Activated CD4-positive, alpha-beta T cell treated with anti-CD3 and anti-CD28 coated beads for 36 hours (primary cell): ENCODE measurements at regions not wholly inside any gene's neighbourhood (a gene's known extent, or its start where the extent isn't known, plus 50 kb on each side); places are given as distances from the start of the nearest gene placed in this dataset.

Experiments
- ATAC-seq: fragments of 200-7000 bp; cut with Tn5 transposase; one replicate; pipeline ENCODE4 v1.10.0; 2021; ENCODE audit warnings: mild to moderate bottlenecking, moderate library complexity
- CTCF ChIA-PET: fragments of 350-600 bp; sonication (Branson Sonifier 250); formaldehyde crosslinking; loops from one replicate; lab custom pipeline; 2021; ENCODE audit warnings: antibody characterized with exemption; lab: Charles Lee
- POLR2A ChIA-PET: fragments of 350-600 bp; sonication (Branson Sonifier 250); formaldehyde crosslinking; loops from one replicate; lab custom pipeline; 2021; ENCODE audit warnings: antibody characterized with exemption, inconsistent platforms; lab: Charles Lee
- DNase-seq: peaks from one replicate; pipeline ENCODE4 v3.0.0-alpha.2; 2020
- H3K27ac Mint-ChIP-seq: one replicate; pipeline ENCODE4 v1.8.0; 2021; ENCODE audit warnings: mixed read lengths
- H3K27me3 Mint-ChIP-seq: one replicate; pipeline ENCODE4 v1.8.0; 2021; ENCODE audit warnings: mixed read lengths
- H3K36me3 Mint-ChIP-seq: one replicate; pipeline ENCODE4 v1.8.0; 2021; ENCODE audit warnings: low read depth, mixed read lengths
- H3K4me1 Mint-ChIP-seq: one replicate; pipeline ENCODE4 v1.8.0; 2021; ENCODE audit warnings: mixed read lengths
- H3K4me3 Mint-ChIP-seq: one replicate; pipeline ENCODE4 v1.8.0; 2021; ENCODE audit warnings: mild to moderate bottlenecking, moderate library complexity, mixed read lengths
- H3K9me3 Mint-ChIP-seq: one replicate; pipeline ENCODE4 v1.8.0; 2021; ENCODE audit warnings: low read depth, mixed read lengths
- intact Hi-C, 2 experiments: fragments of 100-400 bp; cut with DNase I in 1 of 2; cut with micrococcal nuclease in 1 of 2; formaldehyde crosslinking; loops; one replicate each; pipeline versions ENCODE4 v1.14.2 to v1.15.1; 2022 to 2024; cut with DNase I, micrococcal nuclease

DNA sequence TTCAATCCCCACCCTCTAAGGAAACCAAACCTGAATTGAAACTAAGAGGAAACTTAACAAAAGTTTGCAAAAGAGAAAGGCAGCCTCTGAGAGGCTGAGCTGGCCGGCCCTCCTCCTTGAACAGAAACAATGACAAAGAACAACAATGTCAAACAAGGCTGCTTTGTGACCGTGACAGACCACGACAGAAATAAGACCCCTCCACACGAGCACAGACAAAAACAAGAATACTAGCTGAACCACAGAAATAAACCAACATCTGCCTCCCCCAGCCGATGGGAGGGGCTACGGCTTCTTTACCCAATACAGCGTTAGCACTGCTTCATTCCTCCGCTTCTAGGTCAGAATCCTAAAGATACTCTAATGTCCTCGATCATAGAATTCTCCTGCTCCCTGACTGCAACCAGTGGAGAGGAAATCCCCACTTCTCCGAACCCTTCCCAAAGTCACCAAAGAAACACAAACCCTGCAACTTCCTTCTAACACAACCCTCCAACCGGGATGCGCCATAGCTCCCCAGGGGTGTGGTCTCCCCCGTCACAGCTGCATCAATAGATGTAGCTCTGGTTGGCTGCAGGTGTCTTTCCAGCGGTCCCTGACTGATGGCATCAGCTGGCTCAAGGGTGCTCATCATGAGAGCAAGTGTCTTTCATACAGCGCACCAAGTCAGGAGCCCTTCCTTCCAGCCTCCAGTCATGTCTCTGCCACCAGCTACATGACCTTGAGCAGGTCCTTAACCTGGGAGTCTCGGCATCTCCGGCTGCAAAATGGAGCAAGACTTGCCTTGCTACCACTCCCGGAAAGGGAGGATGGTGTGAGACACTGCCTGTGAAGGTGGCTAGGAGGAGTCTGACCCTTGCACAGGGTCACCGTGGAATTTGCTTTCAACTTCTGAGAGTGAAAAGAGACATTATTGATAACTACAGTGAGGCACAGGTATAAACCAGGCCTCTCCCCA is 198.6 kb downstream of the HAUS1 start:
- peaks cover 5% of the 10 kb centered on the region for H3K27me3 Mint-ChIP-seq
- ATAC-seq (no peak), DNase-seq (no peak)
- H3K4me1 Mint-ChIP-seq = no peaks in the 10 kb centered on the region
- H3K9me3 Mint-ChIP-seq = peaks cover 5% of the 10 kb centered on the region
- intact Hi-C loops = no loop called here
- CTCF ChIA-PET = interaction anchor here (2.1 kb wide), 1 partner anchor 22 kb away, joined by 9 read pairs; no protein-coding TSS in a partner anchor
- POLR2A ChIA-PET = no interaction called here
- H3K4me3 Mint-ChIP-seq = no peak overlapping the region
- no peak overlapping the region for H3K27ac Mint-ChIP-seq
- H3K36me3 Mint-ChIP-seq = no peaks in the 10 kb centered on the region

DNA sequence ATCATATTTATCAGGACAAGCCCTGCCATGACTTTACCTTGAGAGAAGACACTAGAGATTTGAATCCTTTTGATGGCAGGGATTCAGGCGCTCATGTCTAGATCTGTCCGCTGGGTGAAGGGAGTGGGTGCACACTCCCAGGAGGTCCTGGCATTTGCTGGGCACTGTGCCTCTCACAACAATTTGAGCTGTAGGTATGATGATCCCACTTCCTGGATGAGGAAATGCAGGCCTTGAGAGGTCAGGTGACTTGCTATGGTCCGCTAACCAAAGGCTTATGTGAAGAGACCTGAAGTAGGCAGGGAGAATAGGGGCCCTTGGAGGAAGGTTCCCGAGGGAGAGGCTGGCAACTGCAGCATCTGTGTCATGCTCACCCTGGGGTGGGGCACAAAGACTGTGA is 206.1 kb downstream of the HAUS1 start:
- ChIA-PET CTCF (no interaction called here), POLR2A (no interaction called here)
- DNase-seq (no peak), ATAC-seq (no peak)
- Mint-ChIP-seq H3K36me3 (no peaks in the 10 kb centered on the region), H3K4me1 (no peaks in the 10 kb centered on the region), H3K9me3 (peaks cover 5% of the 10 kb centered on the region), H3K27me3 (no peaks in the 10 kb centered on the region), H3K27ac (no peak overlapping the region), H3K4me3 (no peak overlapping the region)
- intact Hi-C loops = no loop called here

DNA sequence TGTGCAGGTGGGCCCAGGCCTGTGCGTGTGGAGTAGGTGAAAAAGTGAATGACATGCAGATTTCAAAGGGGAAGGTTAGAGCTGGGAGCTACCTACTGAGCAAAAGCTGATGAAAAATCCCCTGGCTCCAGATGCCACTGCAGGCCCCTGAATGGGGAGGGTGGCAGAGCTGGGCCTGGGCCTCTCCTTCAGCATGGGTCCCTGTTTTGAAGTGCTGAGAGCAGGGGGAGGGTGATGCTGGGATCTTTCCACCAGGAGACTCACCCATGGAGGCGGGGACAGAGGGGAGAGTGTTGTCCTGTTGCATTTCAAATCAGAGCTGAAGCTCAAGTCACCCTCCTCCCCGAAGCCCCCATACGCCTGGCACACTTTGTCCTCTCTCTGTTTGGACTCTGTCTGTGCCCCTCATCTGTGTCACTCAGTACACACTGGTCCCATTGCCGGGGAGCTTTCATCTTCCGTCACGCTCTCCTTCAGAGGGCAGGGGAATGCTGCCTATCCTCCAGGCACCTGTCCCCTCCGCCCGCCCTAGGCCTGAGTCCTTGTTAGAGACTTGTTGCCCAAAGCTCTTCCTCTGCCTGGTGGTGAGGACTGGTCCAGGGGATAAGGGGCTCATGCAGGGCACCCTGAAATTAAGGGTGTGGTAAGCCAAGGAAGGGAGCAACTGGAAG is 206.6 kb downstream of the HAUS1 start:
- POLR2A ChIA-PET = no interaction called here
- no peak overlapping the region for H3K27ac Mint-ChIP-seq
- intact Hi-C loops = no loop called here
- H3K9me3 Mint-ChIP-seq = peaks cover 5% of the 10 kb centered on the region
- no peaks in the 10 kb centered on the region for H3K36me3 Mint-ChIP-seq
- CTCF ChIA-PET = no interaction called here
- no peak for DNase-seq
- H3K4me3 Mint-ChIP-seq = no peak overlapping the region
- ATAC-seq = no peak
- no peaks in the 10 kb centered on the region for H3K4me1 Mint-ChIP-seq
- no peaks in the 10 kb centered on the region for H3K27me3 Mint-ChIP-seq

DNA sequence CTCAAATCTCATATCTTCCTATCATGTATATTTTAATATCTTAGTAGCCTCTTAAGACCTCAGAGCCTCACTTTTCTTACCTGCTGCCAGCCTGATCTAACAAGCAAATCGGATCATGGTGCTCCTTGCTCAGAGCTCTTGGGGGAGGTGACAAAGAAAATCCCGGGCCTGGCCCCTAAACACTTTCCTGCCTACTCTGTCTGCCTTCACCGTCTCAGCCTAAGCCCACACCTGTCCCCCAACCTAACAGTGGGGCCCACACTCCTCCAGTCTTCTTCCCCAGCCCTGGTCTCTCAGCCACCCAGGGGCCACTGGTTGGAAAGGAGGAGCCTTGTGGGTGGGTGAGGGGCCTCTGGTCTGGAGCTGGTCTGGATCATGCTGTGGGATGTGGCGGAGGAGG is 207.3 kb downstream of the HAUS1 start:
- H3K27me3 Mint-ChIP-seq = no peaks in the 10 kb centered on the region
- no peak for DNase-seq
- H3K9me3 Mint-ChIP-seq = peaks cover 5% of the 10 kb centered on the region
- ATAC-seq = no peak
- no peaks in the 10 kb centered on the region for H3K4me1 Mint-ChIP-seq
- H3K4me3 Mint-ChIP-seq = no peak overlapping the region
- no peak overlapping the region for H3K27ac Mint-ChIP-seq
- ChIA-PET CTCF (no interaction called here), POLR2A (no interaction called here)
- intact Hi-C loops = no loop called here
- H3K36me3 Mint-ChIP-seq = no peaks in the 10 kb centered on the region

DNA sequence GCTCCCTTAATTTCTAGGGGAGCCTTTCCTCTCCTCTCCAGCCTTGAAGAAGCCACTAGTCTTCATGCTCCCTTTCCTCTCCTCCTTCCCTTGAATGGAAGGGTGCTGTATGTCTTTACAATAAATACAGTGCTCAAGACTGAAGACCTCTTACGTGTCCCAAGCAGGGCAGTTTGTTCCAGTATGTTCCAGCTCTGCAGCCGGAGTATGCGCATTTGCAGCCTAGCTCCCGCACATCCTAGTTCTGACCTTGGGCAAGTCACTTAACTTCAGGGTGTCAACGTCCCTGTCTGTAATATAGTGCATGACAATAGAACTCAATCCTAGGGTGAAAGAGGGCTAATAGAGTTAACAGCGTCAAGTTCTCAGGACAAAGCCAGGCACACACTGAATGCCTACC is 208.0 kb downstream of the HAUS1 start:
- intact Hi-C loops = no loop called here
- no peaks in the 10 kb centered on the region for H3K4me1 Mint-ChIP-seq
- no peak for DNase-seq
- no peak overlapping the region for H3K27ac Mint-ChIP-seq
- no peaks in the 10 kb centered on the region for H3K27me3 Mint-ChIP-seq
- no peak for ATAC-seq
- peaks cover 2% of the 10 kb centered on the region for H3K9me3 Mint-ChIP-seq
- ChIA-PET POLR2A (no interaction called here), CTCF (no interaction called here)
- no peak overlapping the region for H3K4me3 Mint-ChIP-seq
- no peaks in the 10 kb centered on the region for H3K36me3 Mint-ChIP-seq

DNA sequence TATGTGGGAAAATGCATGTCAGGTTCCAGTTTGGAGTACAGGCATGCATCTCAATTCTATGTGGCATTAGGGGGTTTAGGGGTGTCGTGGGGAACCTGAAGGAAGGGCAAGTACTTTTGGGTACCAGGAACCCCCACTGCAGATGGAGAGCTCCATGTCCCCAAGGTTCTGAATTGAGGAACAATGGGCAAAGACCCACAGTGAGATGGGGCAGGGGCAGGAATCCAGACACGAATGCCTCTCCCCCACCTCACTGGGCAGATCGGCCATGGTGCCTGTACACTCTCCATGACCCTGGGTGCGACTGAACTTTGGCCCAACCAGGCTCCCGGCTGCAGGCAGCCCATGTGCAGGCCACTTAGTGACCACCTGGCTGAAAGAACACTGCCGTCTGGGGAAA is 209.3 kb downstream of the HAUS1 start:
- H3K9me3 Mint-ChIP-seq = no peaks in the 10 kb centered on the region
- DNase-seq (no peak), ATAC-seq (no peak)
- intact Hi-C loops = no loop called here
- no peak overlapping the region for H3K4me3 Mint-ChIP-seq
- H3K36me3 Mint-ChIP-seq = no peaks in the 10 kb centered on the region
- CTCF ChIA-PET = no interaction called here
- no peak overlapping the region for H3K27ac Mint-ChIP-seq
- POLR2A ChIA-PET = no interaction called here
- H3K27me3 Mint-ChIP-seq = no peaks in the 10 kb centered on the region
- H3K4me1 Mint-ChIP-seq = no peaks in the 10 kb centered on the region

DNA sequence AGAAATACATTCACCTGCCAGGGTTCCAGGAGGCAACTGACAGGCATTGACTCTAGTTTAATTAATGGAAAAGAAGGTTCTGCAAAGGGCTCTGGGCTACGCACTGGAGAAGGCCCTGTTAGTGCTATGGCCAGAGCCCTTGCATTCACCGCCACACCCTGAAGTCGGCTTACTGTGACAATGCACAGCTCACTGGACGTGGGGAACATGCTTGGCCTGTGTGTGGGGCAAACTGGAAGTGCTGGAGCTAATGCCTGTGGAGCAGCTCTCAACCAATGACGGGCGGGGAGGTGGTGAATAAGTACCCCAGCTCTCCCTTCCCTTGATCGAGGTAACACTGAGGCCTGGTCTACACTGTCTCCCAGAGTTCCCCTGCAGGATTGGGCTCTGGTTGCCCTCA is 209.8 kb downstream of the HAUS1 start:
- no peaks in the 10 kb centered on the region for H3K4me1 Mint-ChIP-seq
- no peaks in the 10 kb centered on the region for H3K27me3 Mint-ChIP-seq
- no peaks in the 10 kb centered on the region for H3K9me3 Mint-ChIP-seq
- H3K36me3 Mint-ChIP-seq = no peaks in the 10 kb centered on the region
- ATAC-seq = no peak
- H3K4me3 Mint-ChIP-seq = no peak overlapping the region
- no peak overlapping the region for H3K27ac Mint-ChIP-seq
- ChIA-PET CTCF (no interaction called here), POLR2A (no interaction called here)
- DNase-seq = no peak
- intact Hi-C loops = no loop called here

DNA sequence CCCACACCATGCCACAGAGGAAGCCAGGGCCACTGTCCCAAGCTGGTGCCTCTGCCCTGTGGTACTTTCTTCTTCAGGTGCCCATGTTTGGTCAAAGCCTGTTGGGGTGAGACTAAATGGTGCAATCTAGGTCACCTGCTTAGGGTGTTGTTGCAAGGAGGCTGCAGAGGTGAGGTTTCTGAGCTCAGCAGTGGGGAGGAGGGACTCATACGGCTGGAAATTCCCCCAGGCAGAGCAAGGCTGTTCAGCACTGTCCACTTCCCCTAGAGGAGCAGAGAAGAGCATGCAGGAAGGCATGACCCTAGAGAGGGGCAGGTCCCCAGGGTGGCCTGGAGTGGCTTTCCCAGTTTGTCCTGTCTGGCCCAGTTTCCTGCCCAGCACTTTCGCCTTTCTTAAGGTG is 211.0 kb downstream of the HAUS1 start:
- CTCF ChIA-PET = no interaction called here
- Mint-ChIP-seq H3K36me3 (no peaks in the 10 kb centered on the region), H3K27me3 (no peaks in the 10 kb centered on the region), H3K27ac (no peak overlapping the region), H3K9me3 (no peaks in the 10 kb centered on the region), H3K4me3 (no peak overlapping the region), H3K4me1 (no peaks in the 10 kb centered on the region)
- intact Hi-C loops = no loop called here
- POLR2A ChIA-PET = interaction anchor here (0.6 kb wide), 1 partner anchor 29 kb away, joined by 3 read pairs; no protein-coding TSS in a partner anchor
- ATAC-seq (peak; percentile 33), DNase-seq (no peak)

DNA sequence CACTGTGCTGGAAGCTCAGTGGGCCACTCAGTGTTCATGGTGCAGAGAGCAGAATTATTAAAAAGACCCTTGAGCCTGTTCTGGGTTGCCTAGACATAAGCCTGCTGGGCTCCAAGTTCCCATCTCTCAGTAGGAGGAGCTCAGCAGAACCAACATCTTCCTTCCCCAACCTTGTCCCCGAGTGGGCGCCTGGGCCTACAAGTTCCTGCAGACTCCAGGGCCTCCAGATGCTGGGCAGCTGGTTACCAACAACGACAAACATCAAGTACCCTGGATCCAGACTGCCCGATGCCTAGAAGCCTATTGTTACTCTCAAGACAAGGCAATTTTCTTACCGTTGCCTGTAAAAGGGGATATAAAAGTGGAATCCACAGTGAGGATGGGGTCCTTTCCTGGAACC is 214.2 kb downstream of the HAUS1 start:
- Mint-ChIP-seq H3K4me3 (no peak overlapping the region), H3K4me1 (no peaks in the 10 kb centered on the region), H3K36me3 (no peaks in the 10 kb centered on the region), H3K9me3 (no peaks in the 10 kb centered on the region), H3K27ac (no peak overlapping the region), H3K27me3 (no peaks in the 10 kb centered on the region)
- intact Hi-C loops = no loop called here
- CTCF ChIA-PET = no interaction called here
- DNase-seq (no peak), ATAC-seq (no peak)
- POLR2A ChIA-PET = no interaction called here

DNA sequence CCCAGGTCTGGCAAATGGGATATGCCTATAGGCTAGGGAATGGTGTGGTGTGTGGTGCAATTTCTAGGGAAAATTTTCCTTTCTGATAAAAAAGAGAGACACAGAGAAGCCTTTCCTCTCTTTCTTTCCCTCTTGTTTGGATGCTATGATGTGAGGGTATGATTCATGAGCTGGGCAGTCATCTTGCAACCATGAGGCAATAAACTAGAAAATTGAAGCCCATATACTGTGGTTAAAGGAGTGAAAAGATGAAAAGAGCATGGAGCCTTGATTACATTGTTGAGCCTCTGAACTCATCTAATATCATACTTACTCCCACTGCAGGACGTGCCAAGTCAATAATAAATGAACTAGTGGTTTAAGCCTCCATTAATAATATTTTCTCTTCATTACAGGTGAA is 215.6 kb downstream of the HAUS1 start:
- peak; percentile 69 for ATAC-seq
- H3K27ac Mint-ChIP-seq = no peak overlapping the region
- H3K4me3 Mint-ChIP-seq = no peak overlapping the region
- POLR2A ChIA-PET = no interaction called here
- no peak for DNase-seq
- CTCF ChIA-PET = no interaction called here
- no peaks in the 10 kb centered on the region for H3K9me3 Mint-ChIP-seq
- peaks cover 4% of the 10 kb centered on the region for H3K4me1 Mint-ChIP-seq
- intact Hi-C loops = no loop called here
- H3K27me3 Mint-ChIP-seq = no peaks in the 10 kb centered on the region
- no peaks in the 10 kb centered on the region for H3K36me3 Mint-ChIP-seq

DNA sequence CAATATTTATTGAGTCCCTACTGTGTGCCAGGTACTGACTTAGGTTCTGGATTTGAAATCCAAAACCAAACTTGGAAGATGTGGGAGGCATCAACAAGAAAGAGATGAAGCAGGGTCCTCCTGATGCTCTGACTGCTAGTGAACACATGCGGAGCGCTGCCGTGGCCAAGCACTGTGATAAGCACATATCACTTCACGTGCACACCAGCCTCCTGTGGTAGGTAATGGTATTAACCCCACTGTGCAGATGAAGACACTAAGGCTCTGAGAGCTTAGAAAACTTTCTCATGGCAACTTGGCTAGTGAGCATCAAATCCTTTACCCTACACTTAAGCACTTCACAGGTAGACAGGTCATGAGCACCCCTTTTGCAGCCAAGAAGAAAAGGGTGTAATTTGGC is 216.1 kb downstream of the HAUS1 start:
- no peaks in the 10 kb centered on the region for H3K27me3 Mint-ChIP-seq
- ChIA-PET POLR2A (no interaction called here), CTCF (no interaction called here)
- H3K9me3 Mint-ChIP-seq = no peaks in the 10 kb centered on the region
- H3K4me1 Mint-ChIP-seq = peaks cover 4% of the 10 kb centered on the region
- H3K36me3 Mint-ChIP-seq = no peaks in the 10 kb centered on the region
- no peak overlapping the region for H3K4me3 Mint-ChIP-seq
- no peak overlapping the region for H3K27ac Mint-ChIP-seq
- ATAC-seq (no peak), DNase-seq (no peak)
- intact Hi-C loops = no loop called here
